ENCODE measurements at regions not wholly inside any gene's neighbourhood (a gene's known extent, or its start where the extent isn't known, plus 50 kb on each side); places are given as distances from the start of the nearest gene placed in this dataset.

DNA sequence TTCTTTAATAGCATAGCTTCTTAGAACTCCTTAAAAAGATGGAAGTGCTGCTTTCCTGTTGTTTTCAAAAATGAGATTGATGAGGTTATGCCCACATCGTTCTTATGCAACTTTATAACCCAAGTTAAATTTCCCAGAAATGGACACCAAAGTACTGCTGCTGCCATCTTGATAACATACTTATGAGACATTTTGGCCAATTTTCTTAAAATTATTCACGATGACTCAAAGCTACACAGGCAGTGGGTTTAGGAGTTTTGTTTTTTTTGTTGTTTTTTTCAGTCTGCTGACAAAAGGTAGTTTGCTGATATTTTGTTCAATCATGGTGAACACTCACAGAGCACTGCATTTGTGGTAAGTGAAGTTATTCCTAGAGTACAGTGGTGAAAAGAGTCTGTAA is 54.9 kb upstream of the RFC3 start:
- DNase-seq, result no peak

- no peak for DNase-seq
These were observed 53.2 kb upstream of the RFC3 start for GRCh38 chr13:33764716-33765115.

DNA sequence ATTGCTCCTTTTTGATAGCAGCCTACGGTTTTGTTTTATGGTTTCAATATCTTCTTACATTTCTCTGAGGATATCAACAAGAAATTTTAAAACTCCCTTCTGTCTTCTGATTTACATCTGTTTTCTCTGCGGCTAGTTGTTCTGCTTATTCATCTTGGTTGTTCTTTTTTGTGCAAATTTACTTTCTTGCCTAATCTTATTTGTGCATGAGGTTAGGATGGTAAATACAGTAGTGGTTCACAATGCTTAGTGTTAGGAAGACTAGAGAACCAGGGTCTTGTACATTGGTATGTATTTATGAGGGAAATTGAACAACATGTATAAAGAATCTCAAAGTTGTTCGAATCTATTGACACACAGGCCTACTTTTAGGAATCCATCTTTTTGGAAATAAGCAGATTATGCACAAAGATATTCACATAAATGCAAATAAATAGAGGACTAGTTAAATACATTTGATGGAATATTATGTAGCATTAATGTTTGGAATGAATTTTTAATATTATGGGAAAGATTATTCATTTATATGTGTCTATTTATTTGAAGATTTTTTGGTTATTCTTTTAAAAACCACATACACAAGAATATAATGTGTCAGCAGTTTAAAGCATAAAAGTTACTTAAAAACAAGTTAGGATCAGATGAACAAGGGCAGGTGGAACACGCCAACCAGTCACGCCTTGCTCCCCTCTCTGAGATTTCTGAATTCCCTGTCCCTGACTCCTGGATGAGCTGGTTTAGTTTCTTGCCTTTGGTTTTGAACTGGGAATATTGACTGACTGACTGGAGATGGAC is 51.4 kb upstream of the RFC3 start:
- no peak for DNase-seq

- DNase-seq, result no peak
These were observed 50.8 kb upstream of the RFC3 start for GRCh38 chr13:33767140-33767539.
